ENCODE measurements at regions not wholly inside any gene's neighbourhood (a gene's known extent, or its start where the extent isn't known, plus 50 kb on each side); places are given as distances from the start of the nearest gene placed in this dataset.

GRCh38 chr21:34022627-34023335, 50.6 kb upstream of the MRPS6 start:
- peak in 1 of 2 donors; percentile 26 for DNase-seq (ENCODE audit: low read depth in 2 of 2)

- DNase-seq (ENCODE audit: low read depth in 2 of 2), result no peak
Measured at GRCh38 chr21:34021726-34022125, 51.7 kb upstream of the MRPS6 start.

- no peak for DNase-seq (ENCODE audit: low read depth in 2 of 2)
Measured at GRCh38 chr21:34020983-34021553, 52.3 kb upstream of the MRPS6 start.

- no peak for DNase-seq (ENCODE audit: low read depth in 2 of 2)
Measured at GRCh38 chr21:34020005-34020847, 53.2 kb upstream of the MRPS6 start.

- DNase-seq (ENCODE audit: low read depth in 2 of 2), result no peak
Measured at GRCh38 chr21:34019402-34019801, 54.0 kb upstream of the MRPS6 start.

GRCh38 chr21:34018910-34019309, 54.5 kb upstream of the MRPS6 start:
- no peak for DNase-seq (ENCODE audit: low read depth in 2 of 2)

GRCh38 chr21:34018185-34018584, 55.2 kb upstream of the MRPS6 start:
- DNase-seq (ENCODE audit: low read depth in 2 of 2), result no peak

GRCh38 chr21:34017039-34017961, 56.1 kb upstream of the MRPS6 start:
- DNase-seq (ENCODE audit: low read depth in 2 of 2), result no peak

GRCh38 chr21:34012640-34013039, 60.7 kb upstream of the MRPS6 start:
- DNase-seq (ENCODE audit: low read depth in 2 of 2), result no peak

- DNase-seq (ENCODE audit: low read depth in 2 of 2), result no peak
Measured at GRCh38 chr21:34011660-34012059, 61.7 kb upstream of the MRPS6 start.

GRCh38 chr21:34009193-34009592, 64.2 kb upstream of the MRPS6 start:
- no peak for DNase-seq (ENCODE audit: low read depth in 2 of 2)

- no peak for DNase-seq (ENCODE audit: low read depth in 2 of 2)
Measured at GRCh38 chr21:34008618-34009017, 64.8 kb upstream of the MRPS6 start.

GRCh38 chr21:34006611-34007168, 66.7 kb upstream of the MRPS6 start:
- no peak for DNase-seq (ENCODE audit: low read depth in 2 of 2)

GRCh38 chr21:34004974-34005373, 68.4 kb upstream of the MRPS6 start:
- no peak for DNase-seq (ENCODE audit: low read depth in 2 of 2)

- DNase-seq (ENCODE audit: low read depth in 2 of 2), result no peak
Measured at GRCh38 chr21:34004013-34004938, 69.1 kb upstream of the MRPS6 start.

GRCh38 chr21:34003428-34003827, 70.0 kb upstream of the MRPS6 start:
- DNase-seq (ENCODE audit: low read depth in 2 of 2), result no peak

GRCh38 chr21:34000375-34000774, 73.0 kb upstream of the MRPS6 start:
- no peak for DNase-seq (ENCODE audit: low read depth in 2 of 2)

GRCh38 chr21:33998809-33999208, 74.6 kb upstream of the MRPS6 start:
- DNase-seq (ENCODE audit: low read depth in 2 of 2), result no peak

GRCh38 chr21:33998402-33998801, 75.0 kb upstream of the MRPS6 start:
- no peak for DNase-seq (ENCODE audit: low read depth in 2 of 2)

- DNase-seq (ENCODE audit: low read depth in 2 of 2), result no peak
Measured at GRCh38 chr21:33997436-33997835, 75.9 kb upstream of the MRPS6 start.

Measured in stimulated activated CD4-positive, alpha-beta T cell treated with anti-CD3 and anti-CD28 coated beads, Interleukin-1b, Interleukin-23, amount 100 ng/mL, for 4 hours (primary cell).